Stomach (tissue), 8 donors: ENCODE measurements at regions not wholly inside any gene's neighbourhood (a gene's known extent, or its start where the extent isn't known, plus 50 kb on each side); places are given as distances from the start of the nearest gene placed in this dataset.
"Not testable (repeated sequence)": the region's sequence is repeated elsewhere in the genome, so short reads cannot be mapped to it uniquely, and the experiment has no call there.

Experiments used
- DNase-seq, 2 donors: peaks; one replicate each; pipeline versions ENCODE4 v3.0.0 to v3.0.0-alpha.2; 2013 to 2019
- H3K27ac ChIP-seq, 5 donors: fragments of 200-600 bp in 4 of 5; sonication (generic) in 4 of 5; one replicate each; pipeline ENCODE4 v1.5.1; 2013 to 2019; ENCODE audit warnings: mild to moderate bottlenecking in 1 of 5, moderate library complexity in 1 of 5
- H3K27me3 ChIP-seq, 3 donors: fragments of 200-600 bp; sonication (generic); one replicate each; pipeline ENCODE4 v1.5.1; 2017 to 2019; ENCODE audit warnings: mixed run types in 1 of 3
- H3K36me3 ChIP-seq, 4 donors: fragments of 200-600 bp; sonication (generic); 1 replicate in 3 of 4; 2 replicates in 1 of 4; pipeline ENCODE4 v1.5.1; 2016 to 2019
- H3K4me1 ChIP-seq, 4 donors: fragments of 200-600 bp; sonication (generic); one replicate each; pipeline ENCODE4 v1.5.1; 2016 to 2019
- H3K4me3 ChIP-seq, 4 donors: fragments of 200-600 bp; sonication (generic) in 3 of 4; one replicate each; pipeline ENCODE4 v1.5.1; 2016 to 2019; ENCODE audit warnings: mild to moderate bottlenecking in 1 of 4
- H3K9me3 ChIP-seq, 4 donors: fragments of 200-600 bp; sonication (generic); one replicate each; pipeline ENCODE4 v1.5.1; 2016 to 2019
- CTCF ChIP-seq, 7 experiments: fragments of 450-650 bp in 4 of 7; fragments of 200-600 bp in 3 of 7; sonication (generic) in 3 of 7; IDR thresholded peaks; one replicate each; pipeline ENCODE4 v1.5.1; 2016 to 2019; ENCODE audit warnings: antibody characterized with exemption in 7 of 7, control low read depth in 2 of 7, mild to moderate bottlenecking in 1 of 7
- EP300 ChIP-seq: sonication (generic); formaldehyde crosslinking; IDR thresholded peaks from one replicate; pipeline ENCODE4 v1.6.1; 2017; ENCODE audit warnings: antibody characterized with exemption
- POLR2A ChIP-seq, 4 donors: fragments of 450-650 bp; IDR thresholded peaks; one replicate each; pipeline ENCODE4 v1.6.1; 2016; ENCODE audit warnings: antibody characterized with exemption in 4 of 4, control low read depth in 2 of 4, mild to moderate bottlenecking in 1 of 4, moderate library complexity in 1 of 4
- POLR2AphosphoS5 ChIP-seq, 3 donors: sonication (generic); formaldehyde crosslinking; IDR thresholded peaks; one replicate each; pipeline ENCODE4 v1.6.1; 2016; ENCODE audit warnings: antibody characterized with exemption in 3 of 3
- WGBS, 5 donors: extraction: QIAGEN DNeasy Blood & Tissue Kit in 3 of 5; methylation state at CpG; one replicate each; pipeline versions ENCODE4 v1.1.5 to v1.1.7; 2013 to 2018; 5-methylcytosine and 5-hydroxymethylcytosine counted together
- intact Hi-C: fragments of 100-400 bp; cut with DNase I; formaldehyde crosslinking; loops from one replicate; pipeline ENCODE4 v1.15.1; 2023; ENCODE audit warnings: low total_unique reads
- donor health status: healthy with polysubstance abuse.
- donor health status: Bipolar disorder and iron deficiency.
- donor health status: healthy.

DNA sequence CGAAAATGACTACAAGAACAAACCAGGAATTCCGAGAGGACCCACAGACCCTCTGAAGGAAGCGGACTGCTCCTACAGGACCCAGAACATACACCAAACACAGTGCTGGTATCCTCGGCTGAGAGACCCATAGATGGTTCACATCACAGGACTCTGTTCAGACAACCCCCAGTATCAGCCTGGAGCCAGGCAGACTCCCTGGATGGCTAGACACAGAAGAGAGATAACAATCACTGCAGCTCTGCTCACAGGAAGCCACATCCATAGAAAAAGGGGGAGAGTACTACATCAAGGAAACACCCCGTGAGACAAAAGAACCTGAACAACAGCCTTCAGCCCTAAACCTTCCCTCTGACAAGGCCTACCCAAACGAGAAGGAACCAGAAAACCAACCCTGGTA is 434.0 kb upstream of the NR5A2 start:
- Histone ChIP-seq H3K4me3 (no peak overlapping the region), H3K36me3 (no peaks in the 10 kb centered on the region), H3K27ac (no peak overlapping the region), H3K9me3 (peaks cover 0 to 3% (median 0%) of the 10 kb centered on the region in 4 donors), H3K27me3 (no peaks in the 10 kb centered on the region), H3K4me1 (no peaks in the 10 kb centered on the region)
- no peak for DNase-seq
- TF ChIP-seq POLR2A (IDR thresholded peaks at IDR 0.05), result no peak
- TF ChIP-seq POLR2AphosphoS5 (IDR thresholded peaks at IDR 0.05), result no peak
- no peak for TF ChIP-seq EP300
- no peak for TF ChIP-seq CTCF (IDR thresholded peaks at IDR 0.05)
- intact Hi-C loops, result no loop called here
- WGBS, 5 donors, result 68 to 81% (median 78%) methylated on average over 6 of the region's 6 CpGs

DNA sequence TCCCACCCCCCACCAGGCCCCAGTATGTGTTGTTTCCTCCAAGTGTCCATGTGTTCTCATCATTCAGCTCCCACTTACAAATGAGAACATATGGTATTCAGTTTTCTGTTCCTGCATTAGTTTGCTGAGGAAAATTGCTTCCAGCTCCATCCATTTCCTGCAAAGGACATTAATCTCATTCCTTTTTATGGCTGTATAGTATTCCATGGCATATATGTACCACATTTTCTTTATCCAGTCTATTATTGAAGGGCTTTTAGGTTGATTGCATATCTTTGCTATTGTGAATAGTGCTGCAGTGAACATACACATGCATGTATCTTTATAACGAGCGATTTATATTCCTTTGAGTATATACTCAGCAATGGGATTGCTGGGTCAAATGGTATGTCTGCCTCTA is 431.1 kb upstream of the NR5A2 start:
- H3K4me1 ChIP-seq, DNase-seq, H3K27ac ChIP-seq, H3K27me3 ChIP-seq, H3K4me3 ChIP-seq, H3K36me3 ChIP-seq, intact Hi-C loops, H3K9me3 ChIP-seq: not testable (repeated sequence)
- 95 to 99% (median 98%) methylated on average over 2 of the region's 2 CpGs for WGBS, 5 donors

- Histone ChIP-seq H3K4me3 (no peak overlapping the region), H3K4me1 (no peaks in the 10 kb centered on the region), H3K9me3 (peaks cover 0 to 12% (median 3%) of the 10 kb centered on the region in 4 donors), H3K27ac (no peak overlapping the region), H3K27me3 (no peaks in the 10 kb centered on the region), H3K36me3 (no peaks in the 10 kb centered on the region)
- 75 to 97% (median 89%) methylated on average over 3 of the region's 3 CpGs for WGBS, 5 donors
- intact Hi-C loops, result no loop called here
- TF ChIP-seq POLR2A (IDR thresholded peaks at IDR 0.05), result no peak
- no peak for TF ChIP-seq CTCF (IDR thresholded peaks at IDR 0.05)
- no peak for TF ChIP-seq POLR2AphosphoS5 (IDR thresholded peaks at IDR 0.05)
- TF ChIP-seq EP300, result no peak
- no peak for DNase-seq
Observed at GRCh38 chr1:199597152-199597551, 430.4 kb upstream of the NR5A2 start.

GRCh38 chr1:199608414-199608813 is 419.1 kb upstream of the NR5A2 start:
- 87 to 89% (median 88%) methylated on average over 4 of the region's 4 CpGs for WGBS, 5 donors
- Histone ChIP-seq H3K36me3 (no peaks in the 10 kb centered on the region), H3K4me1 (no peaks in the 10 kb centered on the region), H3K27ac (no peak overlapping the region), H3K27me3 (no peaks in the 10 kb centered on the region), H3K9me3 (peaks cover 0 to 5% (median 2%) of the 10 kb centered on the region in 4 donors), H3K4me3 (no peak overlapping the region)
- TF ChIP-seq CTCF (IDR thresholded peaks at IDR 0.05) (no peak), POLR2AphosphoS5 (IDR thresholded peaks at IDR 0.05) (no peak), POLR2A (IDR thresholded peaks at IDR 0.05) (no peak), EP300 (no peak)
- intact Hi-C loops, result no loop called here
- DNase-seq, result no peak

GRCh38 chr1:199612976-199613774 is 414.3 kb upstream of the NR5A2 start:
- intact Hi-C loops, result no loop called here
- H3K4me3 ChIP-seq, result no peak overlapping the region
- WGBS, 5 donors, result 48 to 70% (median 58%) methylated on average over 6 of the region's 6 CpGs
- peaks cover 0 to 5% (median 2%) of the 10 kb centered on the region in 4 donors for H3K9me3 ChIP-seq
- no peaks in the 10 kb centered on the region for H3K36me3 ChIP-seq
- DNase-seq, result no peak
- no peak overlapping the region for H3K27ac ChIP-seq
- TF ChIP-seq POLR2A (IDR thresholded peaks at IDR 0.05) (no peak), POLR2AphosphoS5 (IDR thresholded peaks at IDR 0.05) (no peak), EP300 (no peak), CTCF (IDR thresholded peaks at IDR 0.05) (no peak)
- H3K27me3 ChIP-seq, result no peaks in the 10 kb centered on the region
- H3K4me1 ChIP-seq, result no peaks in the 10 kb centered on the region
